C4-2B (cell line): ENCODE measurements at regions not wholly inside any gene's neighbourhood (a gene's known extent, or its start where the extent isn't known, plus 50 kb on each side); places are given as distances from the start of the nearest gene placed in this dataset.

Experiments
- CTCF ChIP-seq: fragments of 450-650 bp; conservative IDR thresholded peaks from 2 replicates; pipeline ENCODE4 v1.5.1; 2017; ENCODE audit warnings: mild to moderate bottlenecking
- ZFX ChIP-seq: fragments of 450-650 bp; IDR thresholded peaks from 2 replicates; pipeline ENCODE4 v1.6.1; 2017

GRCh38 chr1:98025858-98026257 is 105.0 kb upstream of the DPYD start:
- TF ChIP-seq CTCF (no peak), ZFX (no peak)
